ENCODE measurements at regions not wholly inside any gene's neighbourhood (a gene's known extent, or its start where the extent isn't known, plus 50 kb on each side); places are given as distances from the start of the nearest gene placed in this dataset.

DNA sequence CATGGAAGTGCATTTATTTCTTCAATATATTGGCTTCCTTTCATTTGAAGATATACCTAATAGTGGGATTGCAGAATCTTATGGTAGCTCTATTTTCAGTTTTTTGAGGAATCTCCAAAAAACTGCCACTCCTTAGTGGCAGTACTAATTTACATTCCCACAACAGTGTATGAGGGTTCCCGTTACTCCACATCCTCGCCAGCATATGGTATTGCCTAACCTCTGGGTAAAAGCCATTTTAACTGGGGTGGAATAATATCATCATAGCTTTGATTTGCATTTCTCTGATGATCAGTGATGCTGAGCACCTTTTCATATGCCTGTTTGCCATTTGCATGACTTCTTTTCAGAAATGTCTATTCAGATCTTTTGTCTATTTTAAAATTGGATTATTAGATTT is 471.9 kb upstream of the UBE2E3 start:
- in situ Hi-C loops (cut with HindIII; ENCODE audit: low sequenced_read_pairs): no loop called here
- no peak overlapping the region for H3K4me3 ChIP-seq (ENCODE audit: low read depth, low read length)
- DNase-seq (ENCODE audit: low read depth, low spot score): no peak
- TF ChIP-seq, protein P1, sequence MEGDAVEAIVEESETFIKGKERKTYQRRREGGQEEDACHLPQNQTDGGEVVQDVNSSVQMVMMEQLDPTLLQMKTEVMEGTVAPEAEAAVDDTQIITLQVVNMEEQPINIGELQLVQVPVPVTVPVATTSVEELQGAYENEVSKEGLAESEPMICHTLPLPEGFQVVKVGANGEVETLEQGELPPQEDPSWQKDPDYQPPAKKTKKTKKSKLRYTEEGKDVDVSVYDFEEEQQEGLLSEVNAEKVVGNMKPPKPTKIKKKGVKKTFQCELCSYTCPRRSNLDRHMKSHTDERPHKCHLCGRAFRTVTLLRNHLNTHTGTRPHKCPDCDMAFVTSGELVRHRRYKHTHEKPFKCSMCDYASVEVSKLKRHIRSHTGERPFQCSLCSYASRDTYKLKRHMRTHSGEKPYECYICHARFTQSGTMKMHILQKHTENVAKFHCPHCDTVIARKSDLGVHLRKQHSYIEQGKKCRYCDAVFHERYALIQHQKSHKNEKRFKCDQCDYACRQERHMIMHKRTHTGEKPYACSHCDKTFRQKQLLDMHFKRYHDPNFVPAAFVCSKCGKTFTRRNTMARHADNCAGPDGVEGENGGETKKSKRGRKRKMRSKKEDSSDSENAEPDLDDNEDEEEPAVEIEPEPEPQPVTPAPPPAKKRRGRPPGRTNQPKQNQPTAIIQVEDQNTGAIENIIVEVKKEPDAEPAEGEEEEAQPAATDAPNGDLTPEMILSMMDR (IDR thresholded peaks at IDR 0.05; ENCODE audit: low read depth, low read length): no peak

DNA sequence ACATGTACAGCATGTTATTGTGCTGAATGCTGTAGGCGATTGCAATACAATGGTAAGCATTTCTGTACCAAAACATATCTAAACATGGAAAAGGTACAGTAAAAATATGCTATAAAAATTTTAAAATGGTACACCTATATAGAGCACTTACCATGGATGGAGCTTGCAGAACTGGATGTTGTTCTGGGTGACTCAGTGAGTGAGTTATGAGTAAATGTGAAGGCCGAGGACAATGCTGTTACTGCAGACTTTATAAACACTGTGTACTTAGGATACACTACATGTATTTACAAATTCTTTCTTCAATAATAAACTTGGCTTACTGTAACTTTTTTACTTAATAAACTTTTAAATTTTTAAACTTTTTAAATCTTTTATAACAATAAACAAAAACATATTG is 473.4 kb upstream of the UBE2E3 start:
- DNase-seq (ENCODE audit: low read depth, low spot score): no peak
- TF ChIP-seq, protein P1 (IDR thresholded peaks at IDR 0.05; ENCODE audit: low read depth, low read length): no peak
- H3K4me3 ChIP-seq (ENCODE audit: low read depth, low read length): no peak overlapping the region
- in situ Hi-C loops (cut with HindIII; ENCODE audit: low sequenced_read_pairs): no loop called here

DNA sequence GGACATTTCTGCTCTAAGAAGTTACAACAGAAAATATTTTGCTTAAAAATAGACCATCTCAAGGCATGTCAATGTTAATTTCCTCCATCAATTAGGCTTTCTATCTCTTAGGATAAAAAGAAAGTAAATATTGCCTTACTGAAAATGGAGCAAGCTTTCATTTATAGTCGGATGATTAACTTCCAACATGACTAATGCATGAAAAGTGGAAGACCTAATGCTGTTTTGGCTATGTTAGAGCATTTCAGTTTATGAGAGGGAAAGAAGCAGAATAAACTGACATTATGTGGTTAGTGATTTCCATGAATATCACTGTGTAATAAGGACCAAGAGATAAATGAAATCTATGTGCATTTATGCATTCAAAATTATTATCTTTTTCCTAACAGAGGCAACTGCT is 475.2 kb upstream of the UBE2E3 start:
- H3K4me3 ChIP-seq (ENCODE audit: low read depth, low read length): no peak overlapping the region
- in situ Hi-C loops (cut with HindIII; ENCODE audit: low sequenced_read_pairs): no loop called here
- peak; percentile 30 for DNase-seq (ENCODE audit: low read depth, low spot score)
- TF ChIP-seq, protein P1 (IDR thresholded peaks at IDR 0.05; ENCODE audit: low read depth, low read length): no peak

DNA sequence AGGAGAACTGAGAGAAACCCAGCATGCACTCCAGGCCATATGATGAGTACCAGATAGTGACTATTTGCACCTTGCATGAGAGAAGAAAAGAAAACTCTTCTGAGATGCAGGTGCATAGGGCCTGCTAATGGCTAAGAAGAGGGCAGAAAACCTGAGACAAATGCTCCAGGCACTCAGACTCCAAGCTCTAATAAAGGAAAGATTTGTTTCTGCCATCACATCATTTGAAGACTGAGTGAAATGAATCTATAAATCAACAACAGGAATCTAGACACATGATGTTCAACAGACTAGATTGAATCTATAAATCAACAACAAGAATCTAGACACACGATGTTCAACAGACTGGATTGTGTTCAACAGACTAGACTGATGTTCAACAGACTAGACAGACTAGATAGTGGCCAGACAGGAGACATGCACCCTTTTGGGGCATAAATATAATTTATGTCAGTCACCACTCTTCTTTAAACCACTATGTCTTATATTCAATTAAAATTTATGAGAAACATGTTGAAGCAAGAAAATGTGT is 482.7 kb upstream of the UBE2E3 start:
- TF ChIP-seq, protein P1 (IDR thresholded peaks at IDR 0.05; ENCODE audit: low read depth, low read length): no peak
- no peak for DNase-seq (ENCODE audit: low read depth, low spot score)
- H3K4me3 ChIP-seq (ENCODE audit: low read depth, low read length): no peak overlapping the region
- in situ Hi-C loops (cut with HindIII; ENCODE audit: low sequenced_read_pairs): no loop called here

DNA sequence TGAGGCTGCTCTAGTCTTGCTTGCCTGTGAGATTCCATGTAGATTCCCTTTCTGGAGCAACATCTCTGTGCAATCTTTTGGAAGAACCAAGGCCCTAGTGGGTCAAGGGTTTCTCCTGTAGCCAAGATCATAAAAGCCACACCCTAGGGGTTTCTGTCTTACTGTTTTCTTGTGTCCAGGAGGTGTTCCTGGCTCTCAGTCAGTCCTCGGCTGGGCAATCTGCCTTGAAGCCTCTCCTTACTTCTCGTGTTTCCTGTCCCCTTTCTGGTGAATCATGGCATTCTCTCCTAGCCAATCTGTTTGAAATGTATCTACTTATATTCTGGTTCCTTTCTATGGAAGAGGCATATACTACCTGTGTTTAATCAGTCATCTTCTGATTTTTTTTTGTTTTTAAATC is 484.8 kb upstream of the UBE2E3 start:
- in situ Hi-C loops (cut with HindIII; ENCODE audit: low sequenced_read_pairs): no loop called here
- DNase-seq (ENCODE audit: low read depth, low spot score): peak; percentile 28
- TF ChIP-seq, protein P1 (IDR thresholded peaks at IDR 0.05; ENCODE audit: low read depth, low read length): no peak

DNA sequence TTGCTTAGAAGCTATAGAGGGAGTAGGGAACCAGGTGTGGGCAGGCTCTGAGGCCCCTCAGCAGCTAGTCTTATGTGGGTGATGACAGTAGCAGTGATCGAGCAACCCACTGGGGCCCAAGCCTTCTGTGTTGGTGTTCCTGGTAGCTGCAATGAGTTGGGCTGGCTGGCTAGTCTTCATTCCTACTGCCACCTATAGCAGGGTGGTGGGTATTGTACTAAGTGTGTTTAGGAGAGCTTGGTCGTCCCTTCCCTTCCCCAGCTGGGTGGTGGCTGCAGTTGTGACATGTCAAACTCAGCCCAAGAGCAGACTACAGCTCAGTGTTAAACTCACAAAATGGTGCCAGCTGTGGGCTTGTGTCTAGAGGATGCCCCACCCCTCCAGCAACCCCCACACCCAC is 486.1 kb upstream of the UBE2E3 start:
- in situ Hi-C loops (cut with HindIII; ENCODE audit: low sequenced_read_pairs): no loop called here
- TF ChIP-seq, protein P1 (IDR thresholded peaks at IDR 0.05; ENCODE audit: low read depth, low read length): no peak
- DNase-seq (ENCODE audit: low read depth, low spot score): no peak
- no peak overlapping the region for H3K4me3 ChIP-seq (ENCODE audit: low read depth, low read length)

More for the DNA sequence above, 484.8 kb upstream of the UBE2E3 start:
- no peak overlapping the region for H3K4me3 ChIP-seq (ENCODE audit: low read depth, low read length)

DNA sequence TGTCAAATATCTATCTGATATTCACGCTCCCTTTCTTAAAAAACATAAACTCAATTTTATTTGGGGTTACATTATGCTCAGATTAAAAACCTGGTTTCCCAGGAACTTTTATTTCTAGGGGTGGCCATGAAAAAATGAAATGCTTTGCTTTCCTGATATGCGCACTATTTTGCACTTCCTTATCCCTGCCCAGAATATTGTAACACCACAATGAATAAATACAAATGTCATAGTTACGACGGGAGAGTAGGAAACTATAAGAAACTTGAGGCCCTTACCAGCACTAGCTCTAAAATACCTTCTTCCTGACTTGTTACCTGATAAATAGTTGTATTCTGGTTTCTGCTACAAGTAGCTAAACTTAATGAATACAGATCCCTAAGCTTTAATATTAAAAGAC is 475.6 kb upstream of the CWC22 start:
- in situ Hi-C loops (cut with HindIII; ENCODE audit: low sequenced_read_pairs): no loop called here
- TF ChIP-seq, protein P1 (IDR thresholded peaks at IDR 0.05; ENCODE audit: low read depth, low read length): no peak
- no peak overlapping the region for H3K4me3 ChIP-seq (ENCODE audit: low read depth, low read length)
- no peak for DNase-seq (ENCODE audit: low read depth, low spot score)

Measured in astrocyte of the spinal cord (primary cell).